ENCODE measurements at regions not wholly inside any gene's neighbourhood (a gene's known extent, or its start where the extent isn't known, plus 50 kb on each side); places are given as distances from the start of the nearest gene placed in this dataset.

DNA sequence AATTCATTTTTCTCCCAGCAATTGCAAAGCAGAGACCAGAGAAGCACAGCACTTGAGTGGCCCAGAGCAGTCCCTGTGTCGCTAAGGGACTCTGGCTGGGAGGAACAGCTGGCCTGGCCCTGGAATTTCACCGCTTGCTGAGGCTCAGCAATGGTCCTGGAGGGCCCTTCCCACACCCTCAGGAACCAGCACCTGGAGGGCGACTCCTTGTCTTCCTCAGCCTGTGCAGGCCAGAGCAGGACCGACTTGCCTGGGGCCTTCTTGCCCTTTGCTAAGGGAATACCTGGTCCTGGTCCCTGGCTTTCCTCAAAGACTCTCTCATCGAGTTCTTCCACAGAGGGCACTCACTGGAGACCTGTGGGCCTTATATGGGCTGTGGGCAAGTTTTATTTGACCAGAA lies 294.6 kb downstream of the RPLP1 start:
- no peak for DNase-seq (ENCODE audit: low spot score in 2 of 2)
- H3K27ac ChIP-seq, result no peak overlapping the region
- H3K27me3 ChIP-seq, result no peaks in the 10 kb centered on the region
- intact Hi-C loops (cut with DNase I; ENCODE audit: low total_unique reads), result no loop called here
- no peaks in the 10 kb centered on the region for H3K36me3 ChIP-seq
- no peaks in the 10 kb centered on the region for H3K9me3 ChIP-seq
- no peak overlapping the region for H3K4me3 ChIP-seq
- H3K4me1 ChIP-seq, result no peaks in the 10 kb centered on the region
- TF ChIP-seq POLR2AphosphoS5 (IDR thresholded peaks at IDR 0.05) (no peak), CTCF (IDR thresholded peaks at IDR 0.05) (no peak), POLR2A (IDR thresholded peaks at IDR 0.05) (no peak)

DNA sequence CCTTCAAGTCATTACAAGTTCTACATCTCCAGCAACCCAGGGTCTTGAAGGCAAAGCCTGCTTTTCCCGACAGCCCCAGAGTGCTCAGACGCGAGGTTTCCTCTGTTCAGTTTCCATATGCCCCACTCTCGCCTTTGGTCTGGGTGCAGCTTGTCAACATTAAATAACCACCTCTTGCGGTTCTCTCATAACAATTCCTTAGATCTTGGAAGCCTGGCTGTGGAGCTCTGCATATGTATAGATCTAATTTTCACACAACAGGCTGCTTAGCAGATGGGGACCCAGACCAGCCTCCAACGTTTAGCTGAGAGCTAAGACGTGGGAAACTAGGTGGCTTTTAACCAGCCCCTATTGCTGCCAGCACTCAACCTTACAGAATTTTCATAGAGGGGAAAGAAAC lies 295.5 kb downstream of the RPLP1 start:
- TF ChIP-seq CTCF (IDR thresholded peaks at IDR 0.05) (no peak), POLR2A (IDR thresholded peaks at IDR 0.05) (no peak), POLR2AphosphoS5 (IDR thresholded peaks at IDR 0.05) (no peak)
- Histone ChIP-seq H3K27me3 (no peaks in the 10 kb centered on the region), H3K4me3 (no peak overlapping the region), H3K27ac (no peak overlapping the region), H3K36me3 (no peaks in the 10 kb centered on the region), H3K4me1 (no peaks in the 10 kb centered on the region), H3K9me3 (no peaks in the 10 kb centered on the region)
- intact Hi-C loops (cut with DNase I; ENCODE audit: low total_unique reads), result no loop called here
- no peak for DNase-seq (ENCODE audit: low spot score in 2 of 2)

- TF ChIP-seq CTCF (IDR thresholded peaks at IDR 0.05), result no peak
- TF ChIP-seq POLR2A (IDR thresholded peaks at IDR 0.05), result no peak
- TF ChIP-seq POLR2AphosphoS5 (IDR thresholded peaks at IDR 0.05), result no peak
- no peaks in the 10 kb centered on the region for H3K9me3 ChIP-seq
- no peak overlapping the region for H3K4me3 ChIP-seq
- no peak overlapping the region for H3K27ac ChIP-seq
- H3K4me1 ChIP-seq, result no peaks in the 10 kb centered on the region
- no peaks in the 10 kb centered on the region for H3K36me3 ChIP-seq
- DNase-seq (ENCODE audit: low spot score in 2 of 2), result no peak
- intact Hi-C loops (cut with DNase I; ENCODE audit: low total_unique reads), result no loop called here
- no peaks in the 10 kb centered on the region for H3K27me3 ChIP-seq
Measured at GRCh38 chr15:69748576-69749185, 296.1 kb downstream of the RPLP1 start.

DNA sequence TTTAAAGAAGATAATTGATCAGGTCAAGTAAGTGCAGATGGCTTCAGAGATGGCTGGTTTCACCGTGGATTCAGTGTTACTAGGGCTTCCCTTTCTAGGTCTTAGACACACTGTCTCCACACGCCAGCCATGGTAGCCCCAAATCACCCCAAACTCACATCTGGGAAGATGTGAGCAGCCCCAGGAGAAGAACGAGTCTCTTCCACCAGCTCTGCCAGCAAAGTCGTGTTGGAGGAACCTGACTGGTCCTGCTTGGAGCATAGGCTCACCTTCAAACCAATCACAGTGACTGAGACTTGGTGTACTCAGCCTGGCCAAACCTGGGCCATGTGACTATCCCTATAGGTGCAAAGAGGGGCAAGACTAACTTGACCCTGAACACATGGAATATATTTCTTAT lies 296.7 kb downstream of the RPLP1 start:
- Histone ChIP-seq H3K36me3 (no peaks in the 10 kb centered on the region), H3K27me3 (no peaks in the 10 kb centered on the region), H3K9me3 (no peaks in the 10 kb centered on the region), H3K4me3 (no peak overlapping the region), H3K27ac (no peak overlapping the region), H3K4me1 (no peaks in the 10 kb centered on the region)
- DNase-seq (ENCODE audit: low spot score in 2 of 2), result no peak
- intact Hi-C loops (cut with DNase I; ENCODE audit: low total_unique reads), result no loop called here
- no peak for TF ChIP-seq POLR2AphosphoS5 (IDR thresholded peaks at IDR 0.05)

DNA sequence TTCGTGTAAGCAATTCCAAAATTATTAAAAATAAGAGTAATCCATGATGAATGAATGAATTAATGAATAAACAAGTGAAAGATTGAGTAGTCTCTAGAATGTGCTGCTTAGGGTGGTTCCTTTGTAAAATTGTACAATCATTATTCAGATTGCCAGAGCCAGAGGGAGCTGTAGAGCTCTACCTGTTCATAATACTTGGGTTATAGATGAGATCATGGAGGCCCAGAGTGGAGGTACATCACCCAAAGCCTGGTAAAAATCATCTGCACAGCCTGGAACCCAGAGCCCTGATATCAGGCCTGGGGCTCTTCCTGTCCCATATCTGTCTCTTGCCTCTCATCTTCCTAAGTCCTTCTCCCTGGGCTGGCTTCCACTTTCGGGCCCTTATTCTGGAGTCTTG lies 297.2 kb downstream of the RPLP1 start:
- Histone ChIP-seq H3K27ac (no peak overlapping the region), H3K9me3 (no peaks in the 10 kb centered on the region), H3K27me3 (no peaks in the 10 kb centered on the region), H3K4me3 (no peak overlapping the region), H3K36me3 (no peaks in the 10 kb centered on the region), H3K4me1 (no peaks in the 10 kb centered on the region)
- no peak for TF ChIP-seq CTCF (IDR thresholded peaks at IDR 0.05)
- no peak for TF ChIP-seq POLR2AphosphoS5 (IDR thresholded peaks at IDR 0.05)
- TF ChIP-seq POLR2A (IDR thresholded peaks at IDR 0.05), result no peak
- DNase-seq (ENCODE audit: low spot score in 2 of 2), result no peak
- intact Hi-C loops (cut with DNase I; ENCODE audit: low total_unique reads), result no loop called here

DNA sequence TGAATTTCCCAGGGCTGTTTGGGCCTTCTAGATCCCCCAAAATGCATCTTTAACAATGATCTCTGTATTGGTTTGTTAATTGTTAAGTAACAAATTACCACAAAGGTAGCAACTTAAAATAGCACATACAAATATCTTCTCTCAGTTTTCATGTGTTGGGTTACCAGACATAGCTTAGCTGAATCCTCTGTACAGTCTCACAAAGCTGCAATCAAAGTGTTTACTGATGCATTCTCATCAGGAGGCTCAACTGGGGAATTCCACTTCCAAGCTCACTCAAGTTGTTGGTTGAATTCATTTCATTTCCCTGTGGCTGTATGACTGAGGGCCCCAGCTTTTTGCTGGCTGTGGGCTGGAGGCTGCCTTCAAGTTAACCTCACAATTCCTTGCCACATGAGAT lies 297.6 kb downstream of the RPLP1 start:
- H3K4me3 ChIP-seq, result no peak overlapping the region
- H3K27me3 ChIP-seq, result no peaks in the 10 kb centered on the region

More for the DNA sequence above, 297.6 kb downstream of the RPLP1 start:
- TF ChIP-seq CTCF (IDR thresholded peaks at IDR 0.05) (no peak), POLR2AphosphoS5 (IDR thresholded peaks at IDR 0.05) (no peak), POLR2A (IDR thresholded peaks at IDR 0.05) (no peak)
- H3K9me3 ChIP-seq, result no peaks in the 10 kb centered on the region
- intact Hi-C loops (cut with DNase I; ENCODE audit: low total_unique reads), result no loop called here
- no peak overlapping the region for H3K27ac ChIP-seq
- no peaks in the 10 kb centered on the region for H3K36me3 ChIP-seq
- H3K4me1 ChIP-seq, result no peaks in the 10 kb centered on the region
- no peak for DNase-seq (ENCODE audit: low spot score in 2 of 2)
